ENCODE measurements at regions not wholly inside any gene's neighbourhood (a gene's known extent, or its start where the extent isn't known, plus 50 kb on each side); places are given as distances from the start of the nearest gene placed in this dataset.
"Not testable (repeated sequence)": the region's sequence is repeated elsewhere in the genome, so short reads cannot be mapped to it uniquely, and the experiment has no call there.

GRCh38 chr19:27748551-27749152 lies 1464.3 kb downstream of the UQCRFS1 start:
- no peak for DNase-seq

- DNase-seq = no peak
Observed at GRCh38 chr19:27746691-27747380, 1466.1 kb downstream of the UQCRFS1 start.

DNA sequence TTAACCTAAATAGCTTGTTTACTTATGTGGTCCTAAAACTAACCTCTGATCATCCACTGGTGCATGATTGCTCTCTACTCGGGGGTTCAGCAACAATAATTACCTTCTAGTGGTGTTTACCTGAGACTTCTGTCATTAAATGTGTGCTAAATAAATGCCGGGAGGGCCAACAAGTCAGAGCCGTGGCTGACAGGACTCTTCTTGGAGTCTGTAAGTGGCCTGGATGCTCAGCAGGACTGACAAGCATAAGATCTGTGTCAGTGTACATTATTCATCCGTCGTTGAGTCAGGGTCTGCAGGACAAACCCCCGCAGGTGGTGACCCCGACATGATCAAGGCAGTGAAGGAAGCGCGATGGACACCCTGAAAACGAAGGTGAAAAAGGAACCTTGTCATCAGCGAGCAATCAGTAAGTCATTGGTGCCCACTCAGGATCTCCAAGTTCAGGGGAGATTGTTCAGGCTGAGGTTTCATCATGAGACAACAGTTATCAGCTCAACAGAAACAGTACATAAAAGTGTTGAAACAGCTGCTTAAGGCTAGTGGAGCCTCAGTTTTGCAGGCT lies 1466.9 kb downstream of the UQCRFS1 start:
- no peak for DNase-seq

- DNase-seq = no peak
Observed at GRCh38 chr19:27744926-27745768, 1467.8 kb downstream of the UQCRFS1 start.

DNA sequence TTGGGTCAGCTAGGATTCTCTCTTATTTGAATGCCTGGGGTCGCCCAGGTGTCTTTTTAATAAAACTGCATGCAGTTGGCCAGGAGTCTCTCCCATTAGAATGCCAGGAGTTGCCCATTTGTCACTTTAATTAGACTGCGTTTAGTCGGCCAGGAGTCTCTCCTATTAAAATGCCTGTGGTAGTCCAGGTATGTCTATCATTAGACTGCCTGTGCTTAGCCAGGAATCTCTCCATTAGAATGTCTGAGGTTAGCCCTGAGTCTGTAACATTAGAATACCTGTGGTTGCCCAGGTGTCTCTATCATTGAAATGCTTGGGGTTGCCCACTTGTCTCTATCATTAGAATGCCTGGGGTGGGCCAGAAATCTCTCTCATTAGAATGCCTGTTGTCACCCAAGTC lies 1470.9 kb downstream of the UQCRFS1 start:
- no peak for DNase-seq

- DNase-seq = no peak
Observed at GRCh38 chr19:27741236-27741635, 1471.7 kb downstream of the UQCRFS1 start.

GRCh38 chr19:27740396-27740795 lies 1472.6 kb downstream of the UQCRFS1 start:
- no peak for DNase-seq

DNA sequence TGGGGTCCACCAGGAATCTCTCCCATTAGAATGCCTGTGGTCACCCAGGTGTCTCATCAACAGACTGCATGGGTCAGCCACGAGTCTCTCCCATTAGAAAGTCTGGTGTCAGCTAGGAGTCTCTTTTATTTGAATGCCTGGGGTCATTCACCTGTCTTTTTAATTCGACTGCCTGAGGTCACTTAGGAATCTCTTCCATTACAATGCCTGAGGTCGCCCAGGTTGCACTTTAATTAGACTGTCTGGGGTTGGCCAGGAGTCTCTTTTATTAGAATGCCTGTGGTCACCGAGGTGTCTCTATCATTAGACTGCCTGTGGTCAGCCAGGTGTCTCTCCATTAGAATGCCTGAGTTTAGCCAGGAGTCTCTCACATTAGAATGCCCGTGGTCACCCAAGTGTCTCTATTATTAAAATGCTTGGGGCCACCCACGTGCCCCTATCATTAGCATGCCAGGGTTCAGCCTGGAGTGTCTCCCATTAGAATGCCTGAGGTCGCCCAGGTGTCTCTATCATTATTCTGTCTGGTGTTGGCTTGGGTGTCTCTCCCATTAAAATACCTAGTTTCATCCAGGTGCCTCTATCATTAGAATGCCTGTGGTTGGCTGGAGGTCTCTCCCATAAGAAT lies 1474.3 kb downstream of the UQCRFS1 start:
- no peak for DNase-seq

DNA sequence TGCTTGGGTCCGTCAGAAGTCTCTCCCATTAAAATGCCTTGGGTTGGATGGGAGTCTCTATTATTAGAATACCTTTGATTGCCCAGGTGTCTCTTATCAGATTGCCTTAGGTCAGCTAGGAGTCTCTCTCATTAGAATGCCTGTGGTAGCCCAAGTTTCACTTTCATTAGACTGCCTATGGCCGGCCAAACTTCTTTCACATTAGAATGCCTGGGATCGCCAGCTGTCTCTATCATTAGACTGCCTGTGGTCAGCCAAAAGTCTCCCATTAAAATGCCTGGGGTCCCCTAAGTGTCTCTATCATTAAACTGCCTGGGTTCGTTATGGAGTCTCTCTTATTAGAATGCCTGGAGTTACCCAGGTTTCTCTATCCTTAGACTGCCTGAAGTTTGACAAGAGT lies 1476.7 kb downstream of the UQCRFS1 start:
- DNase-seq = no peak

DNA sequence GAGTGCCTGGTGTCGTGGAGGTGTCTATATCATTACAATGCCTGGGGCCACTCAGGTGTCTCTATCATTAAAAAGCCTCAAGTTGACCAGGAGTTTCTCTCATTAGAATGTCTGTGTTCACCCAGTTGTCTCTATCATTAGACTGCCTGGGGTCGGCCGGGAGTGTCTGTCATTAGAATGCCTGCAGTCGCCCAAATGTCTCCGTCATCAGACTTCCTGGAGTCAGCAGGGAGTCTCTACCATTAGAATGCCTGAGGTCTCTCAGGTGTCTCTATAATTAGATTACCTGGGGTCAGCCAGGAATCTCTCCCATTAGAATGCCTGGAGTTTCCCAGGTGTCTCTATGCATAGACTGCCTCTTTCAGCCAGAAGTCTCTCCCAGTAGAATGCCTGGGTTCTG lies 1477.6 kb downstream of the UQCRFS1 start:
- DNase-seq = no peak

GRCh38 chr19:27734496-27735220 lies 1478.3 kb downstream of the UQCRFS1 start:
- no peak for DNase-seq

DNA sequence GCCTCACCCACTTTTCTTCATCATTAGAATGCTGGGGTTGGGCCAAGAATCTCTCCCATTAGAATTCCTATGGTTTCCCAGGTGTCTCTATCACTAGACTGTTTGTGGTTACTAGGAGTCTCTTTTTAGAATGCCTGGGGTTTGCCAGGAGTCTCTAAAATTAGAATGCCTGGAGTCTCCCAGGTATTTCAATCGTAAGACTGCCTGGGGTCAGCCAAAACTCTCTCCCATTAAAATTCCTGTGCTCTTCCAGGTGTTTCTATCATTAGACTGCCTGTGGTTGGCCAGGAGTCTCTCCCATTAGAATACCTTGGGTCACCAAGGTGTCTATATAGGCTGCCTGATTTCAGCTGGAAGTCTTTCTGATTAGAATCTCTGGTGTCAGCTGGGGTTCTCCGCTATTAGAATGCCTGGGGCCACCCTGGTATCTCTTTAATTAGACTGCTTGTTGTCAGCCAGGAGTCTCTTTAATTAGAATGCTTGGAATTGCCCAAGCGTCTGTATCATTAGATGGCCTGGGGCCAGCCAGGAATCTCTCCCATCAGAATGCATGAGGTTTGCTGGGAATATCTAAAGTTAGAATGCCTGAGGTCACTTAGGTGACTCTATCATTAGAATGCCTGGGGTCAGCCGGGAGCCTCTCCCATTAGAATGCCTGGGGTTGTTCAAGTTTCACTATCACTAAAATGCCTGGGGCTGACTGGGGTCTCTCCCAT lies 1479.2 kb downstream of the UQCRFS1 start:
- DNase-seq = no peak

GRCh38 chr19:27729332-27729731 lies 1483.6 kb downstream of the UQCRFS1 start:
- DNase-seq = no peak

- no peak for DNase-seq
Observed at GRCh38 chr19:27722625-27723024, 1490.3 kb downstream of the UQCRFS1 start.

- DNase-seq = no peak
Observed at GRCh38 chr19:27720155-27720554, 1492.8 kb downstream of the UQCRFS1 start.

DNA sequence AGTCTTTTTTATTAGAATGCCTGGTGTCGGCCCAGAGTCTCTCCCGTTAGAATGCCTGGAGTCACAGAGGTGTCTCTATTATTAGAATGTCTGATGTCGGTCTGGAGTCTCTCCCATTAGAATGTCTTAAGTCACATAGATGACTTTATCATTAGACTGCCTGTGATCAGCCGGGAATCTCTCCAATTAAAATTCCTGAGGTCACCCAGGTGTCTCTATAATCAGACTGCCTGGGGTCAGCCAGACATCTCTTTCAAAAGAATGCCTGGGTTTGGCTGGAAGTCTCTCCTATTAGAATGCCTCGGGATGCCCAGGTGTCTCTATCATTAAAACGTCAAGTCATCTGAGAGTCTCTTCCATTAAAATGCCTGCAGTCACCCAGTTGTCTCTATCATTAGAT lies 1493.9 kb downstream of the UQCRFS1 start:
- no peak for DNase-seq

GRCh38 chr19:27718234-27718633 lies 1494.7 kb downstream of the UQCRFS1 start:
- no peak for DNase-seq

- DNase-seq = no peak
Observed at GRCh38 chr19:27717825-27718224, 1495.1 kb downstream of the UQCRFS1 start.

GRCh38 chr19:27716922-27717321 lies 1496.0 kb downstream of the UQCRFS1 start:
- no peak for DNase-seq

- DNase-seq = no peak
Observed at GRCh38 chr19:27714857-27715256, 1498.1 kb downstream of the UQCRFS1 start.

DNA sequence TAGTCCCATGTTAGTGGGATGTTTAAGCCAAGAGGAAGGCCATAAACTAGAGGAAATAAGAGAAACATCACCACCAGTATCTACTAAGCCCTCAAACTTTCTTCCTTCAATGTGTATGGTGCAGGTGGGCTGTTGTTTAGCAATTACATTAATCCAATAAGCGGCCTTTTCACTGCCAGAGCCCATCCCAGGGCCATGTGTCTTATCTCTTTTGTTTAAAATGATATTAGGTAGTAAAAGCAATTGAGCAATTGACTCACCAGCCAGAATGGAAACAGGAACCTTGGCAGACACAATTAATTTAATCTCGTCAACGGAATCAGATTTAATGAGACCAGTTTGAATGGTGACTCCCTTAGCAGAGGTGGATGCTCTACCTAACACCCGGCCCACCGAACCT lies 1503.5 kb downstream of the UQCRFS1 start:
- no peak for DNase-seq

GRCh38 chr19:27708986-27709385 lies 1504.0 kb downstream of the UQCRFS1 start:
- DNase-seq = not testable (repeated sequence)
